ENCODE measurements at regions not wholly inside any gene's neighbourhood (a gene's known extent, or its start where the extent isn't known, plus 50 kb on each side); places are given as distances from the start of the nearest gene placed in this dataset.

DNA sequence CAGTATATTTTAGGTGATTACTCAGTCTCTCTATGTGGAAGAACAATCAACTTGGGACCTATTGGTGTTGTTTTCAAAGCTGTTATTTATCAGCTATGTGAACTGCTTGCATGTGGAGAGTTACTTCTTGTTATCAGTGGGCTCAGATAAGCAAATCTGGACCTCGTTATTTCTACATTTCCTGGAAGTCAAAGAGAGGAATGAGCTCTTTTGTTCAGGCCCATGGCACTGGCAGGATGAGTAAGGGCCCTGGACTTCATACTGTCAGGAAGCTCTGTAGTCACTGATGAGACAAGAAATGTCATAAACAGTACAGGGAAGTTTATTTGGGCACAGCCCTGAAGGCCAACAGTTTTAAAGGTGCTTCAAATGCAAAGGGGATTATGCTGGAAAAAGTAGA, 760.6 kb upstream of the EPHA5 start:
- TF ChIP-seq TARDBP (IDR thresholded peaks at IDR 0.05) (no peak), BHLHE40 (IDR thresholded peaks at IDR 0.05; ENCODE audit: borderline replicate concordance) (no peak), CTBP1 (IDR thresholded peaks at IDR 0.05; ENCODE audit: borderline replicate concordance) (no peak), FOXA1 (IDR thresholded peaks at IDR 0.05) (no peak), SP1 (IDR thresholded peaks at IDR 0.05) (no peak), SUZ12 (IDR thresholded peaks at IDR 0.05) (no peak), HDGF (IDR thresholded peaks at IDR 0.05; ENCODE audit: borderline replicate concordance) (no peak)
